Thyroid gland (tissue), 4 donors: ENCODE measurements at regions not wholly inside any gene's neighbourhood (a gene's known extent, or its start where the extent isn't known, plus 50 kb on each side); places are given as distances from the start of the nearest gene placed in this dataset.
A peak's percentile ranks its signal among the peaks of the same experiment; 100 is the strongest.

Source experiments
- DNase-seq, 2 donors: peaks; one replicate each; pipeline ENCODE4 v3.0.0-alpha.2; 2019
- H3K27ac ChIP-seq, 3 donors: fragments of 200-600 bp; sonication (generic); 1 replicate in 2 of 3; 2 replicates in 1 of 3; pipeline ENCODE4 v1.5.1; 2016 to 2019; ENCODE audit warnings: mild to moderate bottlenecking in 1 of 3, moderate library complexity in 1 of 3
- H3K27me3 ChIP-seq: fragments of 200-600 bp; sonication (generic); one replicate; pipeline ENCODE4 v1.5.1; 2019
- H3K36me3 ChIP-seq, 2 donors: fragments of 200-600 bp; sonication (generic); one replicate each; pipeline ENCODE4 v1.5.1; 2016 to 2019
- H3K4me1 ChIP-seq, 2 donors: fragments of 200-600 bp; sonication (generic); one replicate each; pipeline ENCODE4 v1.5.1; 2017 to 2019
- H3K4me3 ChIP-seq, 3 donors: fragments of 200-600 bp; sonication (generic); replicated peaks in 1 of 3; 1 replicate in 2 of 3; 2 replicates in 1 of 3; pipeline ENCODE4 v1.5.1; 2016; ENCODE audit warnings: mild to moderate bottlenecking in 1 of 3
- H3K9me3 ChIP-seq: fragments of 200-600 bp; sonication (generic); one replicate; pipeline ENCODE4 v1.5.1; 2017
- CTCF ChIP-seq, 6 experiments: fragments of 200-600 bp in 3 of 6; fragments of 450-650 bp in 3 of 6; sonication (generic) in 3 of 6; IDR thresholded peaks; one replicate each; pipeline ENCODE4 v1.5.1; 2016 to 2019; ENCODE audit warnings: antibody characterized with exemption in 6 of 6, mild to moderate bottlenecking in 2 of 6, inconsistent platforms in 1 of 6, moderate library complexity in 1 of 6
- POLR2A ChIP-seq, 2 donors: fragments of 450-650 bp; IDR thresholded peaks; one replicate each; pipeline ENCODE4 v1.6.1; 2017; ENCODE audit warnings: antibody characterized with exemption in 2 of 2, mild to moderate bottlenecking in 2 of 2, moderate library complexity in 1 of 2
- WGBS, 2 donors: methylation state at CpG; one replicate each; pipeline ENCODE4 v1.1.5; 2017; 5-methylcytosine and 5-hydroxymethylcytosine counted together
- intact Hi-C: fragments of 100-400 bp; cut with DNase I; formaldehyde crosslinking; loops from one replicate; pipeline ENCODE4 v1.15.1; 2023

- peak overlapping the region; percentile 75 to 86 (median 77) for H3K27ac ChIP-seq
- peaks cover 14 to 21% of the 10 kb centered on the region in 2 donors for H3K4me1 ChIP-seq
- H3K4me3 ChIP-seq, result no peak overlapping the region
- H3K27me3 ChIP-seq, result no peaks in the 10 kb centered on the region
- intact Hi-C loops, result no loop called here
- DNase-seq, result peak; percentile 61 to 70
- H3K9me3 ChIP-seq, result no peaks in the 10 kb centered on the region
- no peak for TF ChIP-seq POLR2A (IDR thresholded peaks at IDR 0.05)
- peak in 2 of 6 experiments; percentile 30 to 51 for TF ChIP-seq CTCF (IDR thresholded peaks at IDR 0.05)
- H3K36me3 ChIP-seq, result no peaks in the 10 kb centered on the region
- 13 to 15% methylated on average over 12 of the region's 12 CpGs for WGBS, 2 donors
Observed at GRCh38 chr13:50512474-50513299, 330.8 kb downstream of the DLEU7 start.

GRCh38 chr13:50513300-50513877, 330.1 kb downstream of the DLEU7 start:
- Histone ChIP-seq H3K4me3 (no peak overlapping the region), H3K27ac (peak overlapping the region; percentile 75 to 86 (median 77)), H3K4me1 (peaks cover 16 to 21% of the 10 kb centered on the region in 2 donors), H3K9me3 (no peaks in the 10 kb centered on the region), H3K27me3 (no peaks in the 10 kb centered on the region), H3K36me3 (no peaks in the 10 kb centered on the region)
- 21 to 28% methylated on average over 2 of the region's 2 CpGs for WGBS, 2 donors
- TF ChIP-seq CTCF (IDR thresholded peaks at IDR 0.05) (no peak), POLR2A (IDR thresholded peaks at IDR 0.05) (no peak)
- peak; percentile 34 to 41 for DNase-seq
- intact Hi-C loops, result no loop called here

GRCh38 chr13:50514249-50514648, 329.2 kb downstream of the DLEU7 start:
- H3K4me3 ChIP-seq, result no peak overlapping the region
- intact Hi-C loops, result no loop called here
- WGBS, 2 donors, result 90 to 99% methylated on average over 2 of the region's 2 CpGs
- H3K36me3 ChIP-seq, result no peaks in the 10 kb centered on the region
- H3K4me1 ChIP-seq, result peaks cover 17 to 30% of the 10 kb centered on the region in 2 donors
- H3K27ac ChIP-seq, result no peak overlapping the region
- no peak for DNase-seq
- no peaks in the 10 kb centered on the region for H3K27me3 ChIP-seq
- no peaks in the 10 kb centered on the region for H3K9me3 ChIP-seq
- TF ChIP-seq POLR2A (IDR thresholded peaks at IDR 0.05) (no peak), CTCF (IDR thresholded peaks at IDR 0.05) (no peak)

- intact Hi-C loops, result no loop called here
- Histone ChIP-seq H3K27ac (peak overlapping the region in 1 of 3 donors; percentile 3), H3K9me3 (no peaks in the 10 kb centered on the region), H3K4me1 (peaks cover 30 to 37% of the 10 kb centered on the region in 2 donors), H3K4me3 (no peak overlapping the region), H3K27me3 (no peaks in the 10 kb centered on the region), H3K36me3 (no peaks in the 10 kb centered on the region)
- no peak for DNase-seq
- TF ChIP-seq POLR2A (IDR thresholded peaks at IDR 0.05) (no peak), CTCF (IDR thresholded peaks at IDR 0.05) (no peak)
- WGBS, 2 donors, result 87 to 95% methylated on average over 2 of the region's 2 CpGs
Observed at GRCh38 chr13:50518131-50518530, 325.4 kb downstream of the DLEU7 start.

GRCh38 chr13:50518781-50519201, 324.7 kb downstream of the DLEU7 start:
- H3K9me3 ChIP-seq, result no peaks in the 10 kb centered on the region
- intact Hi-C loops, result no loop called here
- H3K4me1 ChIP-seq, result peaks cover 26 to 37% of the 10 kb centered on the region in 2 donors
- H3K27me3 ChIP-seq, result no peaks in the 10 kb centered on the region
- H3K4me3 ChIP-seq, result no peak overlapping the region
- 57 to 59% methylated on average over 8 of the region's 8 CpGs for WGBS, 2 donors
- DNase-seq, result peak; percentile 45 to 75
- peak overlapping the region; percentile 3 to 38 (median 26) for H3K27ac ChIP-seq
- TF ChIP-seq CTCF (IDR thresholded peaks at IDR 0.05) (no peak), POLR2A (IDR thresholded peaks at IDR 0.05) (no peak)
- no peaks in the 10 kb centered on the region for H3K36me3 ChIP-seq
